ENCODE measurements at regions not wholly inside any gene's neighbourhood (a gene's known extent, or its start where the extent isn't known, plus 50 kb on each side); places are given as distances from the start of the nearest gene placed in this dataset.
"Not testable (repeated sequence)": the region's sequence is repeated elsewhere in the genome, so short reads cannot be mapped to it uniquely, and the experiment has no call there.

GRCh38 chr4:126750723-126751122 lies 882.0 kb upstream of the INTU start:
- DNase-seq: no peak

DNA sequence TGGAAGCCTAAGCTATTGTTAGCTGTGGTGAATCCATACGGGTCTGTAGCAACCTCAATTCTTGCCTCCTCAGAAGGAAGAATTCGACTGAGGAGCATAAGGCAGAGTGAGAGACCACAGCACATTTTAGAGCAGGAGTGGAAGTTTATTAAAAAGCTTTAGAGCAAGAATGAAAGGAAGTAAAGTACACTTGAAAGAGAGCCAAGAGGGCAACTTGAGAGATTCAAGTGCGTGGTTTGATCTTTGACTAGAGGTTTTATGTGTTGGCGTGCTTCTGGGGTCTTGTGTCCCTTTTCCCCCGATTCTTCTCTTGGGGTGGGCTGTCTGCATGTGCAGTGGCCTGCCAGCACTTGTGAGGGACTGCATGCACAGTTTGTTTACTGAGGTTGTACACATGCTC lies 880.6 kb upstream of the INTU start:
- no peak for DNase-seq

- DNase-seq: no peak
Observed at GRCh38 chr4:126752702-126753101, 880.1 kb upstream of the INTU start.

DNA sequence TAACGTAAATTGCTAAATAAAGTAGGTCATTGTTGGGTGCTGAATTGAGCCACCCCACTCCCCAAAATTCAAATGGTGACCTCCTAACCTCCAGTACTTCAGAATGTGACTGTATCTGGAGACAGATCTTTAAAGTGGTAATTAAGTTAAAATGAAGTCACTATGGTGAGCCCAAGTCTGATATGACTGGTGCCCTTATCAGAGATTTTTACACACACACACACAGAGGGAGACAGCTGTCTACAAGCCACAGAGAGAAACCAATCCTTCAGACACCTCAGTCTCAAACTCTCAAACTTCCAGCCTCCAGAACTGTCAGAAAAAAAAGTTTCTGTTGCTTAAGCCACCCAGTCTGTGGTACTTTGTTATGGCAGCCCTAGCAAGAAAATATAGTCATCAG lies 879.2 kb upstream of the INTU start:
- DNase-seq: no peak

- DNase-seq: no peak
Observed at GRCh38 chr4:126755506-126755905, 877.3 kb upstream of the INTU start.

GRCh38 chr4:126756050-126756829 lies 876.5 kb upstream of the INTU start:
- DNase-seq: no peak

DNA sequence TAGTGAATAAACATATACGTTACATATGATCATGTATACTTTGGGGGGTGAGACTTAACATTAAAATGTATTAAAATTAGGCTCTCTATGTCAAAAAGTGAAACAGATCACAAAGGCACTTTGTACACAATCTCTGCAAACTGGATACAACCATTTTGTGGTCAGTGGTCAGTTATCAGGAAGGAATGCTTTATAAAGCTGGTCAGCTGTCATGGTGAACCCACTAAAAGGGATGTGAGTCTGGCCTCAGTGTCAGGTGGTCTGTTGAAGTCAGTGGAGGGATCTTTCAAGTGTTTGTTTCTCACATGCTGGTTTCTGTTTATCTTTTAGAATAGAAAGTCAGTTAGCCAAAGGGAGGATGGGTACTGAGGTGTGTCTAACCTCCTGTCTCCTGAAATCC lies 875.5 kb upstream of the INTU start:
- DNase-seq: no peak

DNA sequence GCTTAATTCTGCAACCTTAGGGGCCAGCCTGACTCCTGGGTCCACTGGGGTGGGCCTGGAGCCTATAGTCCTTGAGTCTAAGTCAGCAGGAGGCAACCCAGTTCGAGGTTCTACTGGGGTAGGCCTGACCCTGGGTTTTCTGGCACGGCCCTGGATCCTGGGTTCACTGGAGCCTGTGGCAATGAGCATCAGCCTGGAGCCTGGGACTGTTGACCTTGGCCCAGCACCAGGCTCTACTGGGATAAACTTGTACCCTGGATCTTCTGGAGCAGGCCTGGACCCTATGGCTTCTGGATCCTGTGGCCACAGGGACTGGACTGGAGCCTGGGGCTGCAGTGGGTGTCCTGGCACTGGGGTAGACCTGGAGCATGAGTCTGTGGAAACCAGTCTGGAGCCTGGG lies 874.3 kb upstream of the INTU start:
- no peak for DNase-seq

- no peak for DNase-seq
Observed at GRCh38 chr4:126761947-126762662, 870.7 kb upstream of the INTU start.

DNA sequence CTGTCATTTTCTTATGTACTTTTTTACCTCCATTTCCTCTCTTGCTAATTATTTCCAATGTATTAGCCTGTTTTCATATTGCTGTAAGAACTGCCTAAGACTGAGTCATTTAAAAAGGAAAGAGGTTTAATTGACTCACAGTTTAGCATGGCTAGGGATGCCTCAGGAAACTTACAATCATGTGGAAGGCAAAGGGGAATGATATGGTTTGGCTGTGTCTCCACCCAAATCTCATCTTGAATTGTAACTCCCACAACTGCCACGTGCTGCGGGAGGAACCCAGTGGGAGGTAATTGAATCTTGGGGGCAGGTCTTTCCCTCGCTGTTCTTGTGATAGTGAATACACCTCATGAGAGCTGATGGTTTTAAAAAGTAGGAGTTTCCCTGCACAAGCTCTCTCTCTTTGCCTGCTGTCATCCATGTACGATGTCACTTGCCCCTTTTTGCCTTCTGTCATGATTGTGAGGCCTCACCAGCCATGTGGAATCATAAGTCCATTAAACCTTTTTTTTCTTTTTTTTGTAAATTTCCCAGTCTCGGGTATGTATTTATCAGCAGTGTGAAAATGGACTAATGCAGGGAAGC lies 870.0 kb upstream of the INTU start:
- DNase-seq: no peak

GRCh38 chr4:126766241-126766640 lies 866.5 kb upstream of the INTU start:
- peak; percentile 38 for DNase-seq

DNA sequence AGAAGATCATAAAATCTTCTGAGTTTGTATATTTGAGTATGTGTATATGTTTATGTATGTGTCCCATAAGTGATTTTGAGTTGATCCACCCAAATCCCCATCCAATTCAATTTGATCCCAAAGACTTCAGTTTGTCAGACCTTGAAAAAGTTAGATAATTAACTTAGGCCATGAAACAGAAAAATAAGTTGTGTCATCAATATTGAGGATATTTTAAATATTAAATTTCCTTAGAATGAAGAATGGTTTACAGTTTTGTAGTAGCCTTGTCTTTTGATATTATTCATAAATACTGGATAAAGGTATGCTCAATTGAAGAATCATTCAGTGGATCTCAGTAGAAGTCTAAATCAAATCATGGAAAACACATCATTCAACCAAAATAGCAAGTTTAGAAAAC lies 864.4 kb upstream of the INTU start:
- no peak for DNase-seq

GRCh38 chr4:126770811-126771553 lies 861.8 kb upstream of the INTU start:
- not testable (repeated sequence) for DNase-seq

GRCh38 chr4:126771618-126772017 lies 861.1 kb upstream of the INTU start:
- not testable (repeated sequence) for DNase-seq

DNA sequence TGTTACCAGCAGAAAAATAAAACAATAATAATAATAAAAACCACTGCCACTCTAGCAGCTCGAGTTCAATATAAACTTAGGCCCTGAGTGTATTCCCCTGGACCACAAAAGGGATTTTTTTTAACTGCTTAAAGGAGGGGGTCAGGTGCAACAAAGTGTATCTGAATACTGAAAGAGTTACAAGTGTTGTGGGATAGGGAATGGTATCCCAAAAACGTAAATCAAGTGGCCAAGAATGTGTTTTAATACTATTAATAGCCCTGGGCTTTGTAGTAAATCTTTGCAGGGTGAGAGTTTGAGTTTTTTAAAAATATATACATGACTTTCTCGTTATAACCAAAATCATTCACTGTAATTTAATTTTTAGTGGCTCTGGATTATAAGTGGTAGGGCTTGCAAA lies 860.1 kb upstream of the INTU start:
- no peak for DNase-seq

- DNase-seq: no peak
Observed at GRCh38 chr4:126775485-126776106, 857.2 kb upstream of the INTU start.

GRCh38 chr4:126776361-126776760 lies 856.4 kb upstream of the INTU start:
- no peak for DNase-seq

GRCh38 chr4:126777649-126778048 lies 855.1 kb upstream of the INTU start:
- no peak for DNase-seq

DNA sequence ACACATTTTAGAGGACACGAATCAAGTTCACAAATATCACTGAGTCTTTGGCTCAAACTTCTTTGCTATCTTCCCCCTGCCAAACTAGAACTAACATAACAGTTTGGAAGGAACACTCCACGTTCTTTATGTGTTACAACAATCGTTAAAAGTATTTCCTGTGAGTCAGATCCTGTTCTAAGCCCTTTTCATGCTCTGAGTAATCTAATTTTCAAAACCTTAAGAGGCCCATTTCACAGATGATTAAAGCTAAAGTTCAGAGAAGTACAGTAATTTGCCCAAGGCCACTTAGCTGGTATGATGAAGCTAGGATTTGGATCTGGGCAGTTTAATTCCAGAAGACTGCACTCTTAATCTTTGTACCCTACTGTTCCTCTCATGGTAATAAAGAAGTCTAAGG lies 854.4 kb upstream of the INTU start:
- no peak for DNase-seq

- no peak for DNase-seq
Observed at GRCh38 chr4:126779001-126779400, 853.8 kb upstream of the INTU start.

DNA sequence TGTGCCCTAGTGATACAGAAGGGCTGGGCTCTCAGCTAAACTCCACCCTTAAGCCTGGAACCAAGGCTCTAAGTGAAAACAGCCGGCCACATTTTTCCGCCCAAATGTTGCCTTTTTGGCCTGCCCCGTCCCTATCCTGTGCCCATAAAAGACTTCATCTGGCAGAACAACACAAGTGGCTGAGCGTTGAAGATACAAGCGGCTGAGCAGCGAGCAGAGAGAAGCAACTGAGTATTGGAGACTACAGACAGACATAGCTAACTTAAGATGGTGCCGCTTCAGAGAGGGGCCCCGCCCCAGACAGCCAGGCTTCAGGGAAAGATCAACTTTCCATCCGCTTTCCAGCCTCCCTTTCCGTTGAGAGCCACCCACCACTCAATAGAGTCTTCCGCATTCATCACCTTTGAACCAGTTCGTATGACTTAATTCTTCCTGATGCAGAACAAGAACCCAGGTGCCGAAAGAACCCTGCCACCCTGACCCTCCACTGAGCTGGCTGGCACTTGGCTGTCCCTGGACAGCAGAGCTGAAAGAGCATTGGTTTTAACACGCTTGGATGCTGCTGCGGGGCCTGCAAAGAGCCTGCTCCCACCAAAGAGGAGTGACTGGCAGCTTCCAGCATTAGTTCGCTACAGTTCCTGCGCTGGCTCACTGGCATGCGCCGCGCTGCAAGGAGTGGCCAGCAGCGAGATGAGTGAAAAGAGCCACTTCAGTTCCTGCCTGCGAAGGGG lies 853.2 kb upstream of the INTU start:
- no peak for DNase-seq

- no peak for DNase-seq
Observed at GRCh38 chr4:126783191-126783590, 849.6 kb upstream of the INTU start.
